ENCODE measurements at regions not wholly inside any gene's neighbourhood (a gene's known extent, or its start where the extent isn't known, plus 50 kb on each side); places are given as distances from the start of the nearest gene placed in this dataset.

DNA sequence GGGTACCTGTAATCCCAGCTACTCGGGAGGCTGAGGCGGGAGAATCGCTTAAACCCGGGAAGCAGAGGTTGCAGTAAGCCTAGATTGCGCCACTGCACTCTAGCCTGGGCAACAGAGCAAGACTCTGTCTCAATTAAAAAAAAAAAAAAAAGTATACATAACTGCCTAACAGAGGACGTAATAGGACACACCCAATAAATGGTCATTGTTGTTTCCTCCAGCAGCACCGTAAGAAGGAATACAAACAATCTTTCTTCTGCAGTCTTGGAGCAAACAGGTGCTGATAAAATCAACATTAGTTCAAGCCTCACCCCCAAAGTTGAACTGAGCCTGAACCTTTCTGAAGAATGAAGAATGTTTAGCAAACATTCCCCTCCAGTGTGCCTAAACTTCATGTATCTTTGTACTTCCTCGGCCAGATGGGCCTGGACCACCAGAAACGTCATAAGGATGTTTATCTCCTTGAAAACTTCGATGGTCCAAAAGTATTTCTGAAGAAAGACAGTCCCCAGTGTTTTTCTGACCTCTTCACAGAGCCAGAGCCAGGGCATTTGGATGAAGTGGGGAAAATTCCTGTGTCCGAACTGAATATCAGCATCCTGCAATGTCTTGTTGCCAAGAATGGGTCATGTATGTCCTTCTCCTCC is 136.8 kb upstream of the F3 start:
- no peak for DNase-seq (ENCODE audit: low read depth)
- TF ChIP-seq, protein P1, sequence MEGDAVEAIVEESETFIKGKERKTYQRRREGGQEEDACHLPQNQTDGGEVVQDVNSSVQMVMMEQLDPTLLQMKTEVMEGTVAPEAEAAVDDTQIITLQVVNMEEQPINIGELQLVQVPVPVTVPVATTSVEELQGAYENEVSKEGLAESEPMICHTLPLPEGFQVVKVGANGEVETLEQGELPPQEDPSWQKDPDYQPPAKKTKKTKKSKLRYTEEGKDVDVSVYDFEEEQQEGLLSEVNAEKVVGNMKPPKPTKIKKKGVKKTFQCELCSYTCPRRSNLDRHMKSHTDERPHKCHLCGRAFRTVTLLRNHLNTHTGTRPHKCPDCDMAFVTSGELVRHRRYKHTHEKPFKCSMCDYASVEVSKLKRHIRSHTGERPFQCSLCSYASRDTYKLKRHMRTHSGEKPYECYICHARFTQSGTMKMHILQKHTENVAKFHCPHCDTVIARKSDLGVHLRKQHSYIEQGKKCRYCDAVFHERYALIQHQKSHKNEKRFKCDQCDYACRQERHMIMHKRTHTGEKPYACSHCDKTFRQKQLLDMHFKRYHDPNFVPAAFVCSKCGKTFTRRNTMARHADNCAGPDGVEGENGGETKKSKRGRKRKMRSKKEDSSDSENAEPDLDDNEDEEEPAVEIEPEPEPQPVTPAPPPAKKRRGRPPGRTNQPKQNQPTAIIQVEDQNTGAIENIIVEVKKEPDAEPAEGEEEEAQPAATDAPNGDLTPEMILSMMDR (IDR thresholded peaks at IDR 0.05; ENCODE audit: insufficient read depth, low read depth, low read length, missing control alignments) = no peak
- H3K4me3 ChIP-seq (ENCODE audit: low read depth, low read length) = no peak overlapping the region

DNA sequence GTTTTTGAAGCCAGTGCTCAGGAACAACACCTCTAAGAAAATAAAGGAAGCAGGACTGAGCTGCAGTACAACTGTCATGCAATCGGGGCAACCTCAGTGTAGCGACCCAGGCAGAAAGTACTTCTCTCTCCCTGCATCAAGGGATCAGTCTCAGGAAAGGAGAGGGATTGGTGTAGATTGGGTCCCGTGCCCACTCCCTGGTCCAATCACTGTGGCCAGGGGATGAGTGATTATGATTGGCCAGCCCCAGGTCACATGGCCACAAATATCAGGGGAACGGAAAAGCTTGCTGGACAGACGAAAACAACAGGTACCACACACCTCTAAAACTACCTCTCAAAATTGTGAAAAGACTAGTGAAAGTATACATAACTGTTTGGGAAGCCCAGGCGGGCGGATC is 136.2 kb upstream of the F3 start:
- H3K4me3 ChIP-seq (ENCODE audit: low read depth, low read length) = no peak overlapping the region
- TF ChIP-seq, protein P1 (IDR thresholded peaks at IDR 0.05; ENCODE audit: insufficient read depth, low read depth, low read length, missing control alignments) = no peak
- DNase-seq (ENCODE audit: low read depth) = no peak

DNA sequence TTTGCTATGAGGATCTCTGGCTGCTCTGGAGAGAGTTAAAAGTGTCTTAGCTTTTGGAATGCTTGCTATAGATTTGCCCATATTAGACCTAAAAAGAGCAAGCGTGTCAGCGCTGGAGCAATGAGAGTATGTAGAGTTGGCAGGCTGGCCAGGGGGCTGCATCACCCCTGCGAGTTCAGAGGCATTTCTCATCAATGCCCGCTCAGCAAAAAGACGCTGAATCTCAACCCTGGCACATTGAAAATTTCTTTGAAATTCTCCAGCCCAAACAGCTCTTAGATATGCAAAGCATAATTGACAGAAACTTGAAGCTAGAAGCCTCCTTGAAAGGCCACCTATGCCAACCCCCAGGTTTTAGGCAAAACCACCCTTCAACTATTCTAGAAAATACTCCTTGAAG is 135.5 kb upstream of the F3 start:
- no peak overlapping the region for H3K4me3 ChIP-seq (ENCODE audit: low read depth, low read length)
- TF ChIP-seq, protein P1 (IDR thresholded peaks at IDR 0.05; ENCODE audit: insufficient read depth, low read depth, low read length, missing control alignments) = no peak
- no peak for DNase-seq (ENCODE audit: low read depth)

DNA sequence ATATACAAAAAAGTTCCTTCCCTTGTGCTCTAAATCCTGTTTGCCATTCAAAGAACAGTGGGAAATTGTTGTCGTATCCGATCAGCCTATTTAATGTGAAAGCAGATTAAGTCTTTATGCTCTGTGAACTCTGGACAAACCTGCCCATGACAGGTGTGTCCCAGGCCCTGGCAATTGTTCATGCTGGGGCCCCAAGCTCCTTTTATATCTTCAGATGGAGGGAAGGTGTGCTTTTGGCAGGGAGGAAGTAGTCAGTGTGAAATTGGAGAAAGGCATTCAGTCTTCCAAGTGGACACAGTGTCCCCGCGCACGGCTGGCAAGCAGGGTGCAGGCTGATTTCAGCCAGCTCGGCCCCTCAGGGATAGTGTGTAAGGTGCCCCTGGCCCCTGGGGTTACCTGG is 135.1 kb upstream of the F3 start:
- TF ChIP-seq, protein P1 (IDR thresholded peaks at IDR 0.05; ENCODE audit: insufficient read depth, low read depth, low read length, missing control alignments) = no peak
- DNase-seq (ENCODE audit: low read depth) = no peak
- no peak overlapping the region for H3K4me3 ChIP-seq (ENCODE audit: low read depth, low read length)

DNA sequence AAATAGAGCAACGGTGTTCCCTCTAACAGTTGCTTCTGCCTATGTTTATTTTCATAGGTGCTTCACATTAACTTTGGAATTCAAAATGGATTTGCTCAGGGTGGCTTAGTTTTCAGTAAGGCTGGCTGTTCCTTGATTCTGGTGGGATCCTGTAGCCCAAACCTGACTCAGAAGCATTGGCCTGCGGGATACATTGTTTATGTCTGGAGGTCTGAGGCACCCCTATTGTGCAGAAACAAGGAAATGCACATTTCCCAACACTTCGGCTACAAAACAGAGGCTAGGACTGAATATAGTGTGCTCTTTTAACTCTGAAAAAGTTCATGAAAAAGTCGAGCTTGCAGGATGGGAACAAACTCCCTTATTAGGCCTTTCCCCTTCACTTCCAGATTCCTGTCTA is 133.8 kb upstream of the F3 start:
- DNase-seq (ENCODE audit: low read depth) = no peak
- TF ChIP-seq, protein P1 (IDR thresholded peaks at IDR 0.05; ENCODE audit: insufficient read depth, low read depth, low read length, missing control alignments) = no peak

DNA sequence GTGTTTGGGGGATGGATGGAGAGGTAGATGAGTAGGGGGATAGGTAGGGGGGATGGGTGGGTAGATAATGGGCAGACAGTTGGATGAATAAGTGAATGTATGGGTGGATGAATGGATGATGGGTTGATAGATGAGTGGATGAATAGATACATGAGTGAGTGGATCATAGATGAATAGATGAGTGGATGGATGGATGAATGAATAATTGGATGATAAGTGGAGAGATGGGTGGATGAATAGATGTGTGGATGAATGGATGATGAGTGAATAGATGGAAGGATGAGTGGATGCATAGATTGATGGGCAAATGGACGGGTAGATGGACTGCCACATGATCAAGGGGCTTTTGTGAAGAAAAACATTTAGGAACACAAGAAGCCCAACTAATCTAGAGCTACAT is 133.3 kb upstream of the F3 start:
- TF ChIP-seq, protein P1 (IDR thresholded peaks at IDR 0.05; ENCODE audit: insufficient read depth, low read depth, low read length, missing control alignments) = no peak
- no peak for DNase-seq (ENCODE audit: low read depth)
- no peak overlapping the region for H3K4me3 ChIP-seq (ENCODE audit: low read depth, low read length)

More for the DNA sequence above, 133.8 kb upstream of the F3 start:
- H3K4me3 ChIP-seq (ENCODE audit: low read depth, low read length) = no peak overlapping the region

DNA sequence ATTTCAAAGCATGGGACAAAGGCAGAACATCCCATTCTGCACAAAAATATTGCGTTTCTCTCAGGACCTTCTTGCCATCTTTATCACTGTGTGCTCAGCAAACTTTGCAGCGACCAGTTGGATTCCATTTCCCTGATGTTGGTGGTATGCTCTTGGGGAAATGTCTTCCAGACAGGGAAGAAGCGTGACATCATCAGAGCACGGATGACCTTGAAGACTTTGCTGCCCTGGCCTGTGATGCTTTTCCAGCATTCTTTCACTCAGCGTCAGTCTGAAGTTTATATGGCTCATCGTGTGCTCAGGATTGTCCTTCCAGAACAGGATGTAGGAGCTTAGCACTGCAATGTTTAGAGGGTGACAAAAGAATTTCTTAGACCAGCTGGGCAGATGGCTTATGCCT is 131.4 kb upstream of the F3 start:
- H3K4me3 ChIP-seq (ENCODE audit: low read depth, low read length) = no peak overlapping the region
- TF ChIP-seq, protein P1 (IDR thresholded peaks at IDR 0.05; ENCODE audit: insufficient read depth, low read depth, low read length, missing control alignments) = no peak
- DNase-seq (ENCODE audit: low read depth) = no peak
